Bronchial epithelial cell (primary cell): ENCODE measurements at regions not wholly inside any gene's neighbourhood (a gene's known extent, or its start where the extent isn't known, plus 50 kb on each side); places are given as distances from the start of the nearest gene placed in this dataset.

Source experiments
- DNase-seq: peaks from one replicate; pipeline ENCODE4 v3.0.0-alpha.2; 2010; ENCODE audit warnings: low read depth
- FAIRE-seq: peaks from 2 replicates; lab custom pipeline; 2011; peaks lifted over from hg19 to GRCh38; lab: Jason Lieb, UNC
- H3K27me3 ChIP-seq: 2 replicates; pipeline ENCODE4 v1.5.1; 2011; ENCODE audit warnings: low read length; ENCODE audit not compliant: control insufficient read depth, insufficient read depth
- H3K36me3 ChIP-seq: 2 replicates; pipeline ENCODE4 v1.5.1; 2011; ENCODE audit warnings: low read length; ENCODE audit not compliant: control insufficient read depth, insufficient read depth
- H3K4me3 ChIP-seq: 2 replicates; pipeline ENCODE4 v1.5.1; 2011; ENCODE audit warnings: mild to moderate bottlenecking, low read depth, low read length, control low read depth
- TF ChIP-seq, protein P1 (sequence below): IDR thresholded peaks from 2 replicates; pipeline ENCODE4 v1.5.1; 2011; ENCODE audit warnings: mild to moderate bottlenecking, moderate library complexity, low read length, control low read depth, inconsistent platforms; ENCODE audit not compliant: insufficient read depth, severe bottlenecking

- Histone ChIP-seq H3K36me3 (no peaks in the 10 kb centered on the region), H3K27me3 (no peaks in the 10 kb centered on the region), H3K4me3 (no peak overlapping the region)
- TF ChIP-seq, protein P1, sequence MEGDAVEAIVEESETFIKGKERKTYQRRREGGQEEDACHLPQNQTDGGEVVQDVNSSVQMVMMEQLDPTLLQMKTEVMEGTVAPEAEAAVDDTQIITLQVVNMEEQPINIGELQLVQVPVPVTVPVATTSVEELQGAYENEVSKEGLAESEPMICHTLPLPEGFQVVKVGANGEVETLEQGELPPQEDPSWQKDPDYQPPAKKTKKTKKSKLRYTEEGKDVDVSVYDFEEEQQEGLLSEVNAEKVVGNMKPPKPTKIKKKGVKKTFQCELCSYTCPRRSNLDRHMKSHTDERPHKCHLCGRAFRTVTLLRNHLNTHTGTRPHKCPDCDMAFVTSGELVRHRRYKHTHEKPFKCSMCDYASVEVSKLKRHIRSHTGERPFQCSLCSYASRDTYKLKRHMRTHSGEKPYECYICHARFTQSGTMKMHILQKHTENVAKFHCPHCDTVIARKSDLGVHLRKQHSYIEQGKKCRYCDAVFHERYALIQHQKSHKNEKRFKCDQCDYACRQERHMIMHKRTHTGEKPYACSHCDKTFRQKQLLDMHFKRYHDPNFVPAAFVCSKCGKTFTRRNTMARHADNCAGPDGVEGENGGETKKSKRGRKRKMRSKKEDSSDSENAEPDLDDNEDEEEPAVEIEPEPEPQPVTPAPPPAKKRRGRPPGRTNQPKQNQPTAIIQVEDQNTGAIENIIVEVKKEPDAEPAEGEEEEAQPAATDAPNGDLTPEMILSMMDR = no peak
- DNase-seq (no peak), FAIRE-seq (no peak)
Measured at GRCh38 chr5:169435506-169436229, 134.7 kb upstream of the SLIT3 start.

- FAIRE-seq (no peak), DNase-seq (no peak)
- Histone ChIP-seq H3K4me3 (no peak overlapping the region), H3K27me3 (no peaks in the 10 kb centered on the region), H3K36me3 (no peaks in the 10 kb centered on the region)
- TF ChIP-seq, protein P1 = no peak
Measured at GRCh38 chr5:169433221-169433651, 132.3 kb upstream of the SLIT3 start.

- Histone ChIP-seq H3K4me3 (no peak overlapping the region), H3K36me3 (no peaks in the 10 kb centered on the region), H3K27me3 (no peaks in the 10 kb centered on the region)
- TF ChIP-seq, protein P1 = no peak
- DNase-seq (peak; percentile 57), FAIRE-seq (no peak)
Measured at GRCh38 chr5:169431386-169431785, 130.4 kb upstream of the SLIT3 start.

- TF ChIP-seq, protein P1 = no peak
- no peak for FAIRE-seq
Measured at GRCh38 chr5:169430671-169431070, 129.7 kb upstream of the SLIT3 start.

DNA sequence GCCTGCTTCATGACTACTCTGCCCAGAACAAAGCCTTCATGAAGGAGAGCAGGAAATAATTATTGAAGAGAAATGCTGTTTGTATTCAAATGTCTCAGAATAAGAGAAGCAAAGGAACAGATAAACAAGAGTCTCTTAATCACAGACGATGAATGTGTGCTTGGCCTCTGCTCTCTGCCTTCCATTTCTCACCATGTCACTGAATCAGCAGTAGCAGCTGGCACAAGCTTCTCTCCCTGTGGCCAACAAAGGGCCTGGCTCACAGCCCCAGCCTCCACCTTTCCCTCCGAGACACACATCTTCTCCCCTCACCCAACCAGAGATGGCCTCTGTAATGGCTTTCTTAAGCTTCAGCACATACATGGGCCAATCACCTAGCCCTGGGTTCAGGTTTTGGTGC, 128.1 kb upstream of the SLIT3 start:
- TF ChIP-seq, protein P1 = no peak
- DNase-seq (no peak), FAIRE-seq (no peak)
- Histone ChIP-seq H3K36me3 (no peaks in the 10 kb centered on the region), H3K27me3 (no peaks in the 10 kb centered on the region), H3K4me3 (no peak overlapping the region)

More at GRCh38 chr5:169430671-169431070, 129.7 kb upstream of the SLIT3 start:
- no peak for DNase-seq
- Histone ChIP-seq H3K36me3 (no peaks in the 10 kb centered on the region), H3K4me3 (no peak overlapping the region), H3K27me3 (no peaks in the 10 kb centered on the region)

DNA sequence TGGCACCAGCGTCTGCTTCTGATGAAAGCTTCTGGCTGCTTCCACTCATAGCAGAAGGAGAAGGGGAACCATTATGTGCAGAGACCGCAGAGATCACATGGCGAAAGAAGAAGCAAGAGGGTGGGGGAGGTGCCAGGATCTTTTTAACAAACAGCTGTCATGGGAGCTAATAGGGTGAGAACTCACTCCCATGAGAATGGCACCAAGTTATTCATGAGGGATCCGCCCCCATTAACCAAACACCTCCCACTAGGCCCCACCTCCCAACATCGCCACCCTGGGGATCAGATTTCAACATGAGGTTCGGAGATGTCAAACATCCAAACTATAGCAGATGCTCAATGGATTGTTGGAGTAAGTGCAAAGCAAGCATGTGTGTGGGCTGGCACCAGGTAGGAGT, 125.8 kb upstream of the SLIT3 start:
- no peak for FAIRE-seq
- no peaks in the 10 kb centered on the region for H3K27me3 ChIP-seq
- TF ChIP-seq, protein P1 = no peak
- no peaks in the 10 kb centered on the region for H3K36me3 ChIP-seq
- DNase-seq = no peak
- no peak overlapping the region for H3K4me3 ChIP-seq
